H1 (cell line): ENCODE measurements at regions not wholly inside any gene's neighbourhood (a gene's known extent, or its start where the extent isn't known, plus 50 kb on each side); places are given as distances from the start of the nearest gene placed in this dataset.

Experiments
- CTCF ChIA-PET: fragments of 300-600 bp; sonication (Branson Sonifier 250); formaldehyde crosslinking; loops from one replicate; lab custom pipeline; 2021; ENCODE audit not compliant: partially characterized antibody; lab: Charles Lee
- POLR2A ChIA-PET: fragments of 300-600 bp; sonication (Branson Sonifier 250); formaldehyde crosslinking; loops from one replicate; lab custom pipeline; 2021; ENCODE audit warnings: inconsistent platforms; ENCODE audit not compliant: partially characterized antibody; lab: Charles Lee
- DNase-seq, 2 experiments: peaks; one replicate each; pipeline versions ENCODE4 v3.0.0 to v3.0.0-alpha.2; 2010 to 2022; ENCODE audit warnings: low spot score in 2 of 2, low read depth in 1 of 2, mixed read lengths in 1 of 2
- FAIRE-seq: peaks from 2 replicates; lab custom pipeline; 2011; peaks lifted over from hg19 to GRCh38; lab: Jason Lieb, UNC
- H2AFZ ChIP-seq: 2 replicates; pipeline ENCODE4 v1.8.1; 2012; ENCODE audit warnings: low read length, inconsistent platforms
- H2AK5ac ChIP-seq: 2 replicates; pipeline ENCODE4 v1.6.1; 2013; ENCODE audit warnings: low read depth, low read length
- H2BK120ac ChIP-seq: replicated peaks from 2 replicates; pipeline ENCODE3; 2013; ENCODE audit warnings: low read depth, low read length, inconsistent platforms
- H2BK12ac ChIP-seq: 2 replicates; pipeline ENCODE4 v1.6.1; 2013; ENCODE audit warnings: low read depth, low read length
- H2BK15ac ChIP-seq: 2 replicates; pipeline ENCODE4 v1.6.1; 2013; ENCODE audit warnings: low read length
- H2BK20ac ChIP-seq: 2 replicates; pipeline ENCODE4 v1.6.1; 2013; ENCODE audit warnings: low read length
- H2BK5ac ChIP-seq: 2 replicates; pipeline ENCODE4 v1.6.1; 2013; ENCODE audit warnings: low read depth, low read length
- H3K14ac ChIP-seq: 2 replicates; pipeline ENCODE4 v1.6.1; 2013; ENCODE audit warnings: inconsistent platforms; ENCODE audit not compliant: insufficient read length
- H3K18ac ChIP-seq: 2 replicates; pipeline ENCODE4 v1.6.1; 2013; ENCODE audit warnings: low read length; ENCODE audit errors: extremely low read depth
- H3K23ac ChIP-seq: 2 replicates; pipeline ENCODE4 v1.6.1; 2013; ENCODE audit warnings: inconsistent platforms; ENCODE audit not compliant: insufficient read length
- H3K23me2 ChIP-seq: 2 replicates; pipeline ENCODE4 v1.6.1; 2013; ENCODE audit warnings: low read depth, low read length
- H3K27ac ChIP-seq: 2 replicates; pipeline ENCODE4 v1.6.1; 2011; ENCODE audit warnings: low read depth, low read length, inconsistent platforms
- H3K27me3 ChIP-seq, 4 experiments: replicated peaks in 1 of 4; 1 replicate in 1 of 4; 2 replicates in 3 of 4; pipeline versions ENCODE4 v1.6.1 to v1.8.1; 2011 to 2013; ENCODE audit warnings: low read length in 3 of 4, mild to moderate bottlenecking in 3 of 4, inconsistent platforms in 2 of 4, mixed read lengths in 2 of 4, moderate library complexity in 1 of 4; ENCODE audit not compliant: control insufficient read depth in 3 of 4, insufficient read depth in 3 of 4; ENCODE audit errors: extremely low read depth in 1 of 4
- H3K36me3 ChIP-seq, 4 experiments: 2 replicates each; pipeline versions ENCODE4 v1.6.1 to v1.8.1; 2011 to 2013; ENCODE audit warnings: mild to moderate bottlenecking in 4 of 4, low read length in 3 of 4, moderate library complexity in 2 of 4, control low read depth in 1 of 4, inconsistent platforms in 1 of 4; ENCODE audit not compliant: insufficient read depth in 4 of 4, control insufficient read depth in 2 of 4
- H3K4ac ChIP-seq: replicated peaks from 2 replicates; pipeline ENCODE3; 2013; ENCODE audit warnings: low read length, low read depth, mixed read lengths, inconsistent platforms; ENCODE audit not compliant: insufficient read length
- H3K4me1 ChIP-seq, 4 experiments: replicated peaks in 1 of 4; 1 replicate in 1 of 4; 2 replicates in 3 of 4; pipeline versions ENCODE4 v1.6.1 to v1.8.1; 2011 to 2013; ENCODE audit warnings: low read length in 3 of 4, inconsistent platforms in 2 of 4, mixed read lengths in 1 of 4; ENCODE audit not compliant: insufficient read depth in 4 of 4, control insufficient read depth in 3 of 4
- H3K4me2 ChIP-seq, 2 experiments: 2 replicates each; pipeline versions ENCODE4 v1.6.1 to v1.8.1; 2011 to 2013; ENCODE audit warnings: low read depth in 2 of 2, low read length in 2 of 2, control low read depth in 1 of 2, inconsistent platforms in 1 of 2, mild to moderate bottlenecking in 1 of 2; ENCODE audit not compliant: insufficient read depth in 1 of 2
- H3K4me3 ChIP-seq, 4 experiments: fragments of 200-600, 300-600 bp in 1 of 4; sonication (generic), shearing (Covaris generic), sonication (Bioruptor Twin) in 1 of 4; 2 replicates each; pipeline versions ENCODE4 v1.5.1 to v1.8.1; 2011 to 2016; ENCODE audit warnings: low read length in 4 of 4, low read depth in 3 of 4, control low read depth in 2 of 4, inconsistent platforms in 2 of 4, mild to moderate bottlenecking in 2 of 4, mixed read lengths in 1 of 4, moderate library complexity in 1 of 4; ENCODE audit not compliant: insufficient read depth in 2 of 4; ENCODE audit errors: extremely low read depth in 1 of 4
- H3K56ac ChIP-seq: replicated peaks from 2 replicates; pipeline ENCODE3; 2013; ENCODE audit warnings: low read depth, mild to moderate bottlenecking, mixed read lengths, low read length, inconsistent platforms; ENCODE audit not compliant: insufficient read length
- H3K79me1 ChIP-seq: 2 replicates; pipeline ENCODE4 v1.6.1; 2013; ENCODE audit warnings: low read depth, low read length, control low read depth
- H3K79me2 ChIP-seq, 2 experiments: 2 replicates each; pipeline versions ENCODE4 v1.6.1 to v1.8.1; 2012 to 2013; ENCODE audit warnings: low read length in 2 of 2, mild to moderate bottlenecking in 2 of 2, inconsistent platforms in 1 of 2; ENCODE audit not compliant: insufficient read depth in 2 of 2, control insufficient read depth in 1 of 2
- H3K9ac ChIP-seq, 4 experiments: replicated peaks in 1 of 4; 1 replicate in 1 of 4; 2 replicates in 3 of 4; pipeline versions ENCODE4 v1.6.1 to v1.8.1; 2011 to 2013; ENCODE audit warnings: low read depth in 3 of 4, low read length in 3 of 4, control low read depth in 2 of 4, mild to moderate bottlenecking in 2 of 4, moderate library complexity in 2 of 4, inconsistent platforms in 1 of 4; ENCODE audit errors: extremely low read depth in 1 of 4
- H3K9me3 ChIP-seq, 2 experiments: 2 replicates each; pipeline versions ENCODE4 v1.6.1 to v1.8.1; 2012 to 2013; ENCODE audit warnings: mild to moderate bottlenecking in 2 of 2, moderate library complexity in 2 of 2, control low read depth in 1 of 2, inconsistent platforms in 1 of 2, low read depth in 1 of 2, low read length in 1 of 2, mixed read lengths in 1 of 2; ENCODE audit not compliant: insufficient read depth in 2 of 2
- H4K20me1 ChIP-seq, 2 experiments: replicated peaks in 1 of 2; 2 replicates each; pipeline versions ENCODE3 to v1.8.1; 2011 to 2013; ENCODE audit warnings: inconsistent platforms in 2 of 2, low read length in 2 of 2, mild to moderate bottlenecking in 1 of 2; ENCODE audit not compliant: insufficient read depth in 2 of 2, control insufficient read depth in 1 of 2
- H4K5ac ChIP-seq: 2 replicates; pipeline ENCODE4 v1.6.1; 2013; ENCODE audit warnings: low read length, low read depth, mixed read lengths, inconsistent platforms; ENCODE audit not compliant: insufficient read length
- H4K8ac ChIP-seq: 2 replicates; pipeline ENCODE4 v1.8.0; 2013; ENCODE audit warnings: mild to moderate bottlenecking, moderate library complexity, low read length, inconsistent platforms; ENCODE audit not compliant: insufficient read depth; ENCODE audit errors: extremely low read depth
- H4K91ac ChIP-seq: replicated peaks from 2 replicates; pipeline ENCODE3; 2013; ENCODE audit warnings: low read length, mixed read lengths, inconsistent platforms; ENCODE audit not compliant: insufficient read length
- CHD1 ChIP-seq: IDR thresholded peaks from 2 replicates; pipeline ENCODE4 v1.6.1; 2012; ENCODE audit warnings: low read depth, low read length, improper control_type of control experiment
- JUND ChIP-seq: IDR thresholded peaks from 2 replicates; pipeline ENCODE4 v1.6.1; 2011; ENCODE audit warnings: mild to moderate bottlenecking, improper control_type of control experiment, low read length
- PHF8 ChIP-seq: fragments of 200-600 bp; sonication (generic); conservative IDR thresholded peaks from 2 replicates; pipeline ENCODE4 v1.7.1; 2012; ENCODE audit warnings: low read depth, mild to moderate bottlenecking, inconsistent platforms, low read length, moderate library complexity
- SIN3A ChIP-seq, 2 experiments: IDR thresholded peaks in 1 of 2; conservative IDR thresholded peaks in 1 of 2; 2 replicates each; pipeline ENCODE4 v1.6.1; 2011 to 2012; ENCODE audit warnings: low read length in 2 of 2, improper control_type of control experiment in 1 of 2, low read depth in 1 of 2, mild to moderate bottlenecking in 1 of 2
- SIRT6 ChIP-seq: IDR thresholded peaks from one replicate; pipeline ENCODE4 v1.7.1; 2012; ENCODE audit warnings: low read length, inconsistent platforms
- SP2 ChIP-seq: IDR thresholded peaks from 2 replicates; pipeline ENCODE4 v1.6.1; 2012; ENCODE audit warnings: mild to moderate bottlenecking, low read length, inconsistent platforms
- YY1 ChIP-seq: IDR thresholded peaks from 2 replicates; pipeline ENCODE4 v1.6.1; 2011; ENCODE audit warnings: low read depth, mild to moderate bottlenecking, low read length
- WGBS, 2 experiments: shearing (Covaris generic) in 1 of 2; methylation state at CpG; one replicate each; pipeline versions ENCODE4 v1.1.6 to v1.1.7; 2013 to 2015; ENCODE audit warnings: low lambda C conversion rate in 2 of 2, mixed read lengths in 2 of 2, inconsistent platforms in 1 of 2, low coverage in 1 of 2, missing lambda C conversion rate in 1 of 2; ENCODE audit not compliant: insufficient replicate concordance in 2 of 2, insufficient coverage in 1 of 2, insufficient read length in 1 of 2; ENCODE audit errors: extremely low coverage in 1 of 2, missing lambda C conversion rate in 1 of 2; 5-methylcytosine and 5-hydroxymethylcytosine counted together

DNA sequence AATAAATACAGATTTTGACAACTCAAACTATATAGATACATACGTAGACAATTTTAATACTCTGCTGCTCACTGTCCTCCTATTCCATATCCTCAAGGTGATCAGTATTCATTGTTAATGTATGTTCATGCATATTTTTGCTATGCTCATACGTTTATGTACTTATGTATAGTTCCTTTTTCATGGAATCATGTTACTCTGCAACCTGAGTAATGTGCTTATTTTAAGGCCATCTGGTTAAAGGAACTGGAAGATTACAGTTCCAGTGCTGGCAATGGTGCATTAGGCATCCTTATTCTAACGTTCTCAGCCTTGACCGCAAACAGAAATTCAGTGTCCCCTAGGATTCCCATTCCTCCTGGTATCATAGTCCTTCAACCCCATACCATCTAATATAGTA is 385.0 kb upstream of the TNP1 start:
- Histone ChIP-seq H4K8ac (no peak overlapping the region), H3K4ac (no peak overlapping the region), H2AK5ac (no peak overlapping the region), H2BK12ac (no peak overlapping the region), H3K27ac (no peak overlapping the region), H4K5ac (no peak overlapping the region), H3K56ac (no peak overlapping the region), H3K23ac (no peak overlapping the region), H3K18ac (no peak overlapping the region), H4K91ac (no peak overlapping the region), H2AFZ (no peak overlapping the region), H2BK120ac (no peak overlapping the region), H3K79me1 (no peaks in the 10 kb centered on the region), H3K23me2 (no peaks in the 10 kb centered on the region; the same call in 1 of the 2 replicates), H2BK15ac (no peak overlapping the region), H3K4me1 (no peaks in the 10 kb centered on the region), H3K79me2 (no peaks in the 10 kb centered on the region), H3K14ac (no peak overlapping the region), H3K4me3 (no peak overlapping the region), H3K36me3 (no peaks in the 10 kb centered on the region), H2BK5ac (no peak overlapping the region), H3K9ac (no peak overlapping the region), H2BK20ac (no peak overlapping the region), H3K27me3 (0 out of 7 replicates have a peak, but pooled peaks cover 0 to 5% (median 0%) of the 10 kb centered on the region in 4 experiments), H3K4me2 (no peak overlapping the region), H3K9me3 (no peaks in the 10 kb centered on the region), H4K20me1 (peaks cover 0 to 2% of the 10 kb centered on the region in 2 experiments)
- no peak for DNase-seq
- no peak for FAIRE-seq
- WGBS, 2 experiments, result 92% methylated on average over 4 of the region's 4 CpGs; no CpG with 5 or more reads in 1 of the 2 experiments
- ChIA-PET POLR2A (no interaction called here), CTCF (no interaction called here)
- TF ChIP-seq SIRT6, result no peak
- no peak for TF ChIP-seq YY1
- no peak for TF ChIP-seq JUND
- TF ChIP-seq CHD1, result no peak
- TF ChIP-seq SP2, result no peak
- TF ChIP-seq PHF8, result no peak
- no peak for TF ChIP-seq SIN3A (conservative IDR thresholded peaks at IDR 0.05 in 1 of 2, IDR thresholded peaks at IDR 0.05 in 1 of 2; ENCODE audit: low read depth in 1 of 2, low read length in 2 of 2)
